ENCODE measurements at regions not wholly inside any gene's neighbourhood (a gene's known extent, or its start where the extent isn't known, plus 50 kb on each side); places are given as distances from the start of the nearest gene placed in this dataset.

DNA sequence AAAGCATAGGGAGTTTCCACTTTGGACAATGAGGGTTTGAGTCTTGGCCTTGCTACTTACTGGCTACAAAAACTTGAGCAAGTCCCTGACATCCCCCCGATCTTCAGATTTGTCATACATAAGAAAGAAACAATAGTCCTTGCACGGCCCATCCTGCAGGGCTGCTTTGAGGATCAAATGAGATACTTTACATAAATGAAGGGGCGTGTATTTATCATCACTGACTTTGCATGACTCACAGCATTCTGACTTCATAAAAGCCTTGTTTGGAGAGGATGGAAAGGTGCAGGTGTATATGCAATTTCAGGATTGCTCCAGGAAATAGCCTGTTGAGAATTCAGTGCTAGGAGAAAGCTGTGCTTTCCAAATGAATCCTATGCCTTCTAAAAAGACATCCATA, 465.0 kb upstream of the MAF start:
- TF ChIP-seq, protein P1, sequence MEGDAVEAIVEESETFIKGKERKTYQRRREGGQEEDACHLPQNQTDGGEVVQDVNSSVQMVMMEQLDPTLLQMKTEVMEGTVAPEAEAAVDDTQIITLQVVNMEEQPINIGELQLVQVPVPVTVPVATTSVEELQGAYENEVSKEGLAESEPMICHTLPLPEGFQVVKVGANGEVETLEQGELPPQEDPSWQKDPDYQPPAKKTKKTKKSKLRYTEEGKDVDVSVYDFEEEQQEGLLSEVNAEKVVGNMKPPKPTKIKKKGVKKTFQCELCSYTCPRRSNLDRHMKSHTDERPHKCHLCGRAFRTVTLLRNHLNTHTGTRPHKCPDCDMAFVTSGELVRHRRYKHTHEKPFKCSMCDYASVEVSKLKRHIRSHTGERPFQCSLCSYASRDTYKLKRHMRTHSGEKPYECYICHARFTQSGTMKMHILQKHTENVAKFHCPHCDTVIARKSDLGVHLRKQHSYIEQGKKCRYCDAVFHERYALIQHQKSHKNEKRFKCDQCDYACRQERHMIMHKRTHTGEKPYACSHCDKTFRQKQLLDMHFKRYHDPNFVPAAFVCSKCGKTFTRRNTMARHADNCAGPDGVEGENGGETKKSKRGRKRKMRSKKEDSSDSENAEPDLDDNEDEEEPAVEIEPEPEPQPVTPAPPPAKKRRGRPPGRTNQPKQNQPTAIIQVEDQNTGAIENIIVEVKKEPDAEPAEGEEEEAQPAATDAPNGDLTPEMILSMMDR (IDR thresholded peaks at IDR 0.05) = no peak
- TF ChIP-seq TEAD4 (CRISPR knock-in tag; IDR thresholded peaks at IDR 0.05) (no peak), ZNF263 (CRISPR knock-in tag; IDR thresholded peaks at IDR 0.05; ENCODE audit: low read depth) (no peak), ESRRA (CRISPR knock-in tag; IDR thresholded peaks at IDR 0.05; ENCODE audit: borderline replicate concordance) (no peak)
- TF ChIP-seq, protein P2, sequence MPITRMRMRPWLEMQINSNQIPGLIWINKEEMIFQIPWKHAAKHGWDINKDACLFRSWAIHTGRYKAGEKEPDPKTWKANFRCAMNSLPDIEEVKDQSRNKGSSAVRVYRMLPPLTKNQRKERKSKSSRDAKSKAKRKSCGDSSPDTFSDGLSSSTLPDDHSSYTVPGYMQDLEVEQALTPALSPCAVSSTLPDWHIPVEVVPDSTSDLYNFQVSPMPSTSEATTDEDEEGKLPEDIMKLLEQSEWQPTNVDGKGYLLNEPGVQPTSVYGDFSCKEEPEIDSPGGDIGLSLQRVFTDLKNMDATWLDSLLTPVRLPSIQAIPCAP (CRISPR knock-in tag; IDR thresholded peaks at IDR 0.05) = no peak

All from WTC11 (cell line).